ENCODE measurements at regions not wholly inside any gene's neighbourhood (a gene's known extent, or its start where the extent isn't known, plus 50 kb on each side); places are given as distances from the start of the nearest gene placed in this dataset.

- ATAC-seq: no peak
- CTCF ChIA-PET: no interaction called here
- Histone ChIP-seq H3K4me3 (ENCODE audit: low read depth in 2 of 2, low read length in 2 of 2) (no peak overlapping the region), H3K9me3 (ENCODE audit: control insufficient read depth, insufficient read depth, low read depth, low read length) (no peaks in the 10 kb centered on the region), H3K4me1 (ENCODE audit: control insufficient read depth, insufficient read depth, low read length) (no peaks in the 10 kb centered on the region), H3K36me3 (ENCODE audit: control insufficient read depth, insufficient read depth, low read length) (no peaks in the 10 kb centered on the region), H3K27me3 (ENCODE audit: control insufficient read depth, insufficient read depth, low read length) (no peaks in the 10 kb centered on the region), H3K27ac (ENCODE audit: low read length) (no peak overlapping the region)
- DNase-seq (ENCODE audit: low read depth, low spot score): no peak
- in situ Hi-C loops (cut with HindIII; ENCODE audit: low pct_unique_long_range_greater_than_20kb, low sequenced_read_pairs) (no loop called here), intact Hi-C loops (cut with micrococcal nuclease; ENCODE audit: unreplicated experiment) (no loop called here)
- POLR2A ChIA-PET: no interaction called here
- TF ChIP-seq REST (IDR thresholded peaks at IDR 0.05; ENCODE audit: insufficient read depth in 1 of 2, low read depth in 2 of 2, low read length in 1 of 2) (no peak), SIN3A (IDR thresholded peaks at IDR 0.05; ENCODE audit: borderline replicate concordance, insufficient read depth, low read depth, low read length) (no peak), TCF7L2 (IDR thresholded peaks at IDR 0.05; ENCODE audit: low read depth, low read length) (no peak), CTCF (IDR thresholded peaks at IDR 0.05) (no peak), POLR2AphosphoS5 (IDR thresholded peaks at IDR 0.05; ENCODE audit: low read depth, low read length) (no peak)
- BruUV-seq (replicated peaks): no TSS peak
These were observed 180.2 kb upstream of the DOK6 start for GRCh38 chr18:69220529-69220928.

- DNase-seq (ENCODE audit: low read depth, low spot score) (no peak), ATAC-seq (no peak)
- Histone ChIP-seq H3K9me3 (ENCODE audit: control insufficient read depth, insufficient read depth, low read depth, low read length) (no peaks in the 10 kb centered on the region), H3K4me1 (ENCODE audit: control insufficient read depth, insufficient read depth, low read length) (no peaks in the 10 kb centered on the region), H3K27ac (ENCODE audit: low read length) (no peak overlapping the region), H3K4me3 (ENCODE audit: low read depth in 2 of 2, low read length in 2 of 2) (no peak overlapping the region), H3K36me3 (ENCODE audit: control insufficient read depth, insufficient read depth, low read length) (no peaks in the 10 kb centered on the region), H3K27me3 (ENCODE audit: control insufficient read depth, insufficient read depth, low read length) (no peaks in the 10 kb centered on the region)
- ChIA-PET CTCF (no interaction called here), POLR2A (no interaction called here)
- TF ChIP-seq REST (IDR thresholded peaks at IDR 0.05; ENCODE audit: insufficient read depth in 1 of 2, low read depth in 2 of 2, low read length in 1 of 2) (no peak), SIN3A (IDR thresholded peaks at IDR 0.05; ENCODE audit: borderline replicate concordance, insufficient read depth, low read depth, low read length) (no peak), CTCF (IDR thresholded peaks at IDR 0.05) (no peak), POLR2AphosphoS5 (IDR thresholded peaks at IDR 0.05; ENCODE audit: low read depth, low read length) (no peak), TCF7L2 (IDR thresholded peaks at IDR 0.05; ENCODE audit: low read depth, low read length) (no peak)
- intact Hi-C loops (cut with micrococcal nuclease; ENCODE audit: unreplicated experiment) (no loop called here), in situ Hi-C loops (cut with HindIII; ENCODE audit: low pct_unique_long_range_greater_than_20kb, low sequenced_read_pairs) (no loop called here)
- no TSS peak for BruUV-seq (replicated peaks)
These were observed 178.6 kb upstream of the DOK6 start for GRCh38 chr18:69222089-69222488.

Data from Panc1 (cell line).